WTC11 (cell line): ENCODE measurements at regions not wholly inside any gene's neighbourhood (a gene's known extent, or its start where the extent isn't known, plus 50 kb on each side); places are given as distances from the start of the nearest gene placed in this dataset.

ENCODE experiments used
- ATAC-seq: fragments of 200-7000 bp; cut with Tn5 transposase; 2 replicates; pipeline ENCODE4 v1.10.0; 2021; ENCODE audit warnings: mild to moderate bottlenecking, moderate library complexity
- CTCF ChIA-PET: fragments of 300-600 bp; sonication (Branson Sonifier 250); formaldehyde crosslinking; loops from one replicate; lab custom pipeline; 2021; ENCODE audit warnings: antibody characterized with exemption; lab: Charles Lee
- POLR2A ChIA-PET: fragments of 350-600 bp; sonication (Branson Sonifier 250); formaldehyde crosslinking; loops from one replicate; lab custom pipeline; 2021; ENCODE audit warnings: antibody characterized with exemption; lab: Charles Lee
- DNase-seq: peaks from one replicate; pipeline ENCODE4 v3.0.0; 2021; ENCODE audit warnings: low spot score
- H3K27ac Mint-ChIP-seq: 2 replicates; pipeline ENCODE4 v1.8.0; 2021; ENCODE audit warnings: mixed read lengths
- H3K27me3 Mint-ChIP-seq: 2 replicates; pipeline ENCODE4 v1.8.0; 2021; ENCODE audit warnings: low read depth, mild to moderate bottlenecking, moderate library complexity, mixed read lengths
- H3K36me3 Mint-ChIP-seq: 2 replicates; pipeline ENCODE4 v1.8.0; 2021; ENCODE audit warnings: mixed read lengths
- H3K4me1 Mint-ChIP-seq: 2 replicates; pipeline ENCODE4 v1.8.0; 2022; ENCODE audit warnings: mixed read lengths
- H3K4me3 Mint-ChIP-seq: 2 replicates; pipeline ENCODE4 v1.8.0; 2021; ENCODE audit warnings: mild to moderate bottlenecking, moderate library complexity, mixed read lengths
- H3K9me3 Mint-ChIP-seq: 2 replicates; pipeline ENCODE4 v1.8.0; 2021; ENCODE audit warnings: mixed read lengths
- CDX4 ChIP-seq: fragments of 250-450 bp; sonication (Bioruptor Pico); IDR thresholded peaks from 2 replicates; pipeline ENCODE4 v1.9.0; 2021; ENCODE audit warnings: moderate library complexity, mild to moderate bottlenecking, inconsistent platforms, borderline replicate concordance
- CREM ChIP-seq: sonication (generic); formaldehyde crosslinking; IDR thresholded peaks from 2 replicates; pipeline ENCODE4 v1.8.1; 2022; ENCODE audit warnings: mild to moderate bottlenecking, missing genetic modification reagents, moderate library complexity
- E2F5 ChIP-seq: sonication (generic); formaldehyde crosslinking; IDR thresholded peaks from 2 replicates; pipeline ENCODE4 v1.8.1; 2022; ENCODE audit warnings: mild to moderate bottlenecking, moderate library complexity, missing genetic modification reagents
- NFE2L1 ChIP-seq: sonication (generic); formaldehyde crosslinking; IDR thresholded peaks from 2 replicates; pipeline ENCODE4 v1.8.1; 2023; ENCODE audit warnings: missing genetic modification reagents
- ZNF423 ChIP-seq: fragments of 250-450 bp; sonication (Bioruptor Pico); IDR thresholded peaks from 2 replicates; pipeline ENCODE4 v2.1.2; 2022; ENCODE audit warnings: mild to moderate bottlenecking, moderate library complexity
- TF ChIP-seq, protein P1 (sequence below): fragments of 250-450 bp; sonication (Bioruptor Pico); IDR thresholded peaks from 2 replicates; pipeline ENCODE4 v1.9.0; 2021; ENCODE audit warnings: mild to moderate bottlenecking
- TF ChIP-seq, protein P2 (sequence below): sonication (generic); formaldehyde crosslinking; IDR thresholded peaks from 2 replicates; pipeline ENCODE4 v1.8.1; 2023; ENCODE audit warnings: mild to moderate bottlenecking, missing genetic modification reagents, moderate library complexity
- TF ChIP-seq, protein P3 (sequence below): fragments of 250-450 bp; sonication (Bioruptor Pico); IDR thresholded peaks from 2 replicates; pipeline ENCODE4 v1.8.0; 2021; ENCODE audit warnings: mild to moderate bottlenecking
- TF ChIP-seq, protein P4 (sequence below): sonication (generic); formaldehyde crosslinking; IDR thresholded peaks from 2 replicates; pipeline ENCODE4 v1.8.1; 2023; ENCODE audit warnings: mild to moderate bottlenecking, moderate library complexity, missing genetic modification reagents
- TF ChIP-seq, protein P5 (sequence below): sonication (generic); formaldehyde crosslinking; IDR thresholded peaks from 2 replicates; pipeline ENCODE4 v1.8.1; 2023; ENCODE audit warnings: mild to moderate bottlenecking, missing genetic modification reagents, moderate library complexity
- TF ChIP-seq, protein P6 (sequence below): sonication (generic); formaldehyde crosslinking; IDR thresholded peaks from 2 replicates; pipeline ENCODE4 v1.8.0; 2023; ENCODE audit warnings: missing genetic modification reagents, mild to moderate bottlenecking, borderline replicate concordance
- TF ChIP-seq, protein P7 (sequence below): sonication (generic); formaldehyde crosslinking; IDR thresholded peaks from 2 replicates; pipeline ENCODE4 v1.8.1; 2023; ENCODE audit warnings: mild to moderate bottlenecking, missing genetic modification reagents
- TF ChIP-seq, protein P8 (sequence below): fragments of 250-450 bp; sonication (Bioruptor Pico); IDR thresholded peaks from 2 replicates; pipeline ENCODE4 v1.9.0; 2021; ENCODE audit warnings: mild to moderate bottlenecking
- TF ChIP-seq, protein P9 (sequence below): sonication (generic); formaldehyde crosslinking; IDR thresholded peaks from 2 replicates; pipeline ENCODE4 v1.8.0; 2022; ENCODE audit warnings: mild to moderate bottlenecking, missing genetic modification reagents
- TF ChIP-seq, protein P10 (sequence below): sonication (generic); formaldehyde crosslinking; conservative IDR thresholded peaks from 2 replicates; pipeline ENCODE4 v1.8.1; 2023; ENCODE audit warnings: mild to moderate bottlenecking, low read depth, missing genetic modification reagents, moderate library complexity

- no peak overlapping the region for H3K27ac Mint-ChIP-seq
- ChIA-PET CTCF (no interaction called here), POLR2A (no interaction called here)
- peaks cover 9% of the 10 kb centered on the region for H3K9me3 Mint-ChIP-seq
- no peak overlapping the region for H3K4me3 Mint-ChIP-seq
- no peaks in the 10 kb centered on the region for H3K36me3 Mint-ChIP-seq
- H3K27me3 Mint-ChIP-seq, result peaks cover 7% of the 10 kb centered on the region
- ATAC-seq (no peak), DNase-seq (no peak)
- peaks cover 4% of the 10 kb centered on the region; the same call in 1 of the 2 replicates for H3K4me1 Mint-ChIP-seq
- TF ChIP-seq, protein P1, sequence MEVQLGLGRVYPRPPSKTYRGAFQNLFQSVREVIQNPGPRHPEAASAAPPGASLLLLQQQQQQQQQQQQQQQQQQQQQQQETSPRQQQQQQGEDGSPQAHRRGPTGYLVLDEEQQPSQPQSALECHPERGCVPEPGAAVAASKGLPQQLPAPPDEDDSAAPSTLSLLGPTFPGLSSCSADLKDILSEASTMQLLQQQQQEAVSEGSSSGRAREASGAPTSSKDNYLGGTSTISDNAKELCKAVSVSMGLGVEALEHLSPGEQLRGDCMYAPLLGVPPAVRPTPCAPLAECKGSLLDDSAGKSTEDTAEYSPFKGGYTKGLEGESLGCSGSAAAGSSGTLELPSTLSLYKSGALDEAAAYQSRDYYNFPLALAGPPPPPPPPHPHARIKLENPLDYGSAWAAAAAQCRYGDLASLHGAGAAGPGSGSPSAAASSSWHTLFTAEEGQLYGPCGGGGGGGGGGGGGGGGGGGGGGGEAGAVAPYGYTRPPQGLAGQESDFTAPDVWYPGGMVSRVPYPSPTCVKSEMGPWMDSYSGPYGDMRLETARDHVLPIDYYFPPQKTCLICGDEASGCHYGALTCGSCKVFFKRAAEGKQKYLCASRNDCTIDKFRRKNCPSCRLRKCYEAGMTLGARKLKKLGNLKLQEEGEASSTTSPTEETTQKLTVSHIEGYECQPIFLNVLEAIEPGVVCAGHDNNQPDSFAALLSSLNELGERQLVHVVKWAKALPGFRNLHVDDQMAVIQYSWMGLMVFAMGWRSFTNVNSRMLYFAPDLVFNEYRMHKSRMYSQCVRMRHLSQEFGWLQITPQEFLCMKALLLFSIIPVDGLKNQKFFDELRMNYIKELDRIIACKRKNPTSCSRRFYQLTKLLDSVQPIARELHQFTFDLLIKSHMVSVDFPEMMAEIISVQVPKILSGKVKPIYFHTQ (CRISPR knock-in tag), result no peak
- TF ChIP-seq ZNF423 (CRISPR knock-in tag) (no peak), CDX4 (CRISPR knock-in tag) (no peak), NFE2L1 (CRISPR knock-in tag) (no peak), CREM (CRISPR knock-in tag) (no peak), E2F5 (CRISPR knock-in tag) (no peak)
- TF ChIP-seq, protein P2, sequence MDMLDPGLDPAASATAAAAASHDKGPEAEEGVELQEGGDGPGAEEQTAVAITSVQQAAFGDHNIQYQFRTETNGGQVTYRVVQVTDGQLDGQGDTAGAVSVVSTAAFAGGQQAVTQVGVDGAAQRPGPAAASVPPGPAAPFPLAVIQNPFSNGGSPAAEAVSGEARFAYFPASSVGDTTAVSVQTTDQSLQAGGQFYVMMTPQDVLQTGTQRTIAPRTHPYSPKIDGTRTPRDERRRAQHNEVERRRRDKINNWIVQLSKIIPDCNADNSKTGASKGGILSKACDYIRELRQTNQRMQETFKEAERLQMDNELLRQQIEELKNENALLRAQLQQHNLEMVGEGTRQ (CRISPR knock-in tag), result no peak
- TF ChIP-seq, protein P3, sequence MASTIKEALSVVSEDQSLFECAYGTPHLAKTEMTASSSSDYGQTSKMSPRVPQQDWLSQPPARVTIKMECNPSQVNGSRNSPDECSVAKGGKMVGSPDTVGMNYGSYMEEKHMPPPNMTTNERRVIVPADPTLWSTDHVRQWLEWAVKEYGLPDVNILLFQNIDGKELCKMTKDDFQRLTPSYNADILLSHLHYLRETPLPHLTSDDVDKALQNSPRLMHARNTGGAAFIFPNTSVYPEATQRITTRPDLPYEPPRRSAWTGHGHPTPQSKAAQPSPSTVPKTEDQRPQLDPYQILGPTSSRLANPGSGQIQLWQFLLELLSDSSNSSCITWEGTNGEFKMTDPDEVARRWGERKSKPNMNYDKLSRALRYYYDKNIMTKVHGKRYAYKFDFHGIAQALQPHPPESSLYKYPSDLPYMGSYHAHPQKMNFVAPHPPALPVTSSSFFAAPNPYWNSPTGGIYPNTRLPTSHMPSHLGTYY (CRISPR knock-in tag), result no peak
- TF ChIP-seq, protein P4, sequence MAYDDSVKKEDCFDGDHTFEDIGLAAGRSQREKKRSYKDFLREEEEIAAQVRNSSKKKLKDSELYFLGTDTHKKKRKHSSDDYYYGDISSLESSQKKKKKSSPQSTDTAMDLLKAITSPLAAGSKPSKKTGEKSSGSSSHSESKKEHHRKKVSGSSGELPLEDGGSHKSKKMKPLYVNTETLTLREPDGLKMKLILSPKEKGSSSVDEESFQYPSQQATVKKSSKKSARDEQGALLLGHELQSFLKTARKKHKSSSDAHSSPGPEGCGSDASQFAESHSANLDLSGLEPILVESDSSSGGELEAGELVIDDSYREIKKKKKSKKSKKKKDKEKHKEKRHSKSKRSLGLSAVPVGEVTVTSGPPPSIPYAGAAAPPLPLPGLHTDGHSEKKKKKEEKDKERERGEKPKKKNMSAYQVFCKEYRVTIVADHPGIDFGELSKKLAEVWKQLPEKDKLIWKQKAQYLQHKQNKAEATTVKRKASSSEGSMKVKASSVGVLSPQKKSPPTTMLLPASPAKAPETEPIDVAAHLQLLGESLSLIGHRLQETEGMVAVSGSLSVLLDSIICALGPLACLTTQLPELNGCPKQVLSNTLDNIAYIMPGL (CRISPR knock-in tag), result no peak
- TF ChIP-seq, protein P5, sequence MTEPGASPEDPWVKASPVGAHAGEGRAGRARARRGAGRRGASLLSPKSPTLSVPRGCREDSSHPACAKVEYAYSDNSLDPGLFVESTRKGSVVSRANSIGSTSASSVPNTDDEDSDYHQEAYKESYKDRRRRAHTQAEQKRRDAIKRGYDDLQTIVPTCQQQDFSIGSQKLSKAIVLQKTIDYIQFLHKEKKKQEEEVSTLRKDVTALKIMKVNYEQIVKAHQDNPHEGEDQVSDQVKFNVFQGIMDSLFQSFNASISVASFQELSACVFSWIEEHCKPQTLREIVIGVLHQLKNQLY, result no peak
- TF ChIP-seq, protein P6, sequence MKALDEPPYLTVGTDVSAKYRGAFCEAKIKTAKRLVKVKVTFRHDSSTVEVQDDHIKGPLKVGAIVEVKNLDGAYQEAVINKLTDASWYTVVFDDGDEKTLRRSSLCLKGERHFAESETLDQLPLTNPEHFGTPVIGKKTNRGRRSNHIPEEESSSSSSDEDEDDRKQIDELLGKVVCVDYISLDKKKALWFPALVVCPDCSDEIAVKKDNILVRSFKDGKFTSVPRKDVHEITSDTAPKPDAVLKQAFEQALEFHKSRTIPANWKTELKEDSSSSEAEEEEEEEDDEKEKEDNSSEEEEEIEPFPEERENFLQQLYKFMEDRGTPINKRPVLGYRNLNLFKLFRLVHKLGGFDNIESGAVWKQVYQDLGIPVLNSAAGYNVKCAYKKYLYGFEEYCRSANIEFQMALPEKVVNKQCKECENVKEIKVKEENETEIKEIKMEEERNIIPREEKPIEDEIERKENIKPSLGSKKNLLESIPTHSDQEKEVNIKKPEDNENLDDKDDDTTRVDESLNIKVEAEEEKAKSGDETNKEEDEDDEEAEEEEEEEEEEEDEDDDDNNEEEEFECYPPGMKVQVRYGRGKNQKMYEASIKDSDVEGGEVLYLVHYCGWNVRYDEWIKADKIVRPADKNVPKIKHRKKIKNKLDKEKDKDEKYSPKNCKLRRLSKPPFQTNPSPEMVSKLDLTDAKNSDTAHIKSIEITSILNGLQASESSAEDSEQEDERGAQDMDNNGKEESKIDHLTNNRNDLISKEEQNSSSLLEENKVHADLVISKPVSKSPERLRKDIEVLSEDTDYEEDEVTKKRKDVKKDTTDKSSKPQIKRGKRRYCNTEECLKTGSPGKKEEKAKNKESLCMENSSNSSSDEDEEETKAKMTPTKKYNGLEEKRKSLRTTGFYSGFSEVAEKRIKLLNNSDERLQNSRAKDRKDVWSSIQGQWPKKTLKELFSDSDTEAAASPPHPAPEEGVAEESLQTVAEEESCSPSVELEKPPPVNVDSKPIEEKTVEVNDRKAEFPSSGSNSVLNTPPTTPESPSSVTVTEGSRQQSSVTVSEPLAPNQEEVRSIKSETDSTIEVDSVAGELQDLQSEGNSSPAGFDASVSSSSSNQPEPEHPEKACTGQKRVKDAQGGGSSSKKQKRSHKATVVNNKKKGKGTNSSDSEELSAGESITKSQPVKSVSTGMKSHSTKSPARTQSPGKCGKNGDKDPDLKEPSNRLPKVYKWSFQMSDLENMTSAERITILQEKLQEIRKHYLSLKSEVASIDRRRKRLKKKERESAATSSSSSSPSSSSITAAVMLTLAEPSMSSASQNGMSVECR (CRISPR knock-in tag), result no peak
- TF ChIP-seq, protein P7, sequence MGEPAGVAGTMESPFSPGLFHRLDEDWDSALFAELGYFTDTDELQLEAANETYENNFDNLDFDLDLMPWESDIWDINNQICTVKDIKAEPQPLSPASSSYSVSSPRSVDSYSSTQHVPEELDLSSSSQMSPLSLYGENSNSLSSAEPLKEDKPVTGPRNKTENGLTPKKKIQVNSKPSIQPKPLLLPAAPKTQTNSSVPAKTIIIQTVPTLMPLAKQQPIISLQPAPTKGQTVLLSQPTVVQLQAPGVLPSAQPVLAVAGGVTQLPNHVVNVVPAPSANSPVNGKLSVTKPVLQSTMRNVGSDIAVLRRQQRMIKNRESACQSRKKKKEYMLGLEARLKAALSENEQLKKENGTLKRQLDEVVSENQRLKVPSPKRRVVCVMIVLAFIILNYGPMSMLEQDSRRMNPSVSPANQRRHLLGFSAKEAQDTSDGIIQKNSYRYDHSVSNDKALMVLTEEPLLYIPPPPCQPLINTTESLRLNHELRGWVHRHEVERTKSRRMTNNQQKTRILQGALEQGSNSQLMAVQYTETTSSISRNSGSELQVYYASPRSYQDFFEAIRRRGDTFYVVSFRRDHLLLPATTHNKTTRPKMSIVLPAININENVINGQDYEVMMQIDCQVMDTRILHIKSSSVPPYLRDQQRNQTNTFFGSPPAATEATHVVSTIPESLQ (CRISPR knock-in tag), result no peak
- TF ChIP-seq, protein P8, sequence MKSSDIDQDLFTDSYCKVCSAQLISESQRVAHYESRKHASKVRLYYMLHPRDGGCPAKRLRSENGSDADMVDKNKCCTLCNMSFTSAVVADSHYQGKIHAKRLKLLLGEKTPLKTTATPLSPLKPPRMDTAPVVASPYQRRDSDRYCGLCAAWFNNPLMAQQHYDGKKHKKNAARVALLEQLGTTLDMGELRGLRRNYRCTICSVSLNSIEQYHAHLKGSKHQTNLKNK (CRISPR knock-in tag), result no peak
- TF ChIP-seq, protein P9, sequence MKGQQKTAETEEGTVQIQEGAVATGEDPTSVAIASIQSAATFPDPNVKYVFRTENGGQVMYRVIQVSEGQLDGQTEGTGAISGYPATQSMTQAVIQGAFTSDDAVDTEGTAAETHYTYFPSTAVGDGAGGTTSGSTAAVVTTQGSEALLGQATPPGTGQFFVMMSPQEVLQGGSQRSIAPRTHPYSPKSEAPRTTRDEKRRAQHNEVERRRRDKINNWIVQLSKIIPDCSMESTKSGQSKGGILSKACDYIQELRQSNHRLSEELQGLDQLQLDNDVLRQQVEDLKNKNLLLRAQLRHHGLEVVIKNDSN, result no peak
- TF ChIP-seq, protein P10, sequence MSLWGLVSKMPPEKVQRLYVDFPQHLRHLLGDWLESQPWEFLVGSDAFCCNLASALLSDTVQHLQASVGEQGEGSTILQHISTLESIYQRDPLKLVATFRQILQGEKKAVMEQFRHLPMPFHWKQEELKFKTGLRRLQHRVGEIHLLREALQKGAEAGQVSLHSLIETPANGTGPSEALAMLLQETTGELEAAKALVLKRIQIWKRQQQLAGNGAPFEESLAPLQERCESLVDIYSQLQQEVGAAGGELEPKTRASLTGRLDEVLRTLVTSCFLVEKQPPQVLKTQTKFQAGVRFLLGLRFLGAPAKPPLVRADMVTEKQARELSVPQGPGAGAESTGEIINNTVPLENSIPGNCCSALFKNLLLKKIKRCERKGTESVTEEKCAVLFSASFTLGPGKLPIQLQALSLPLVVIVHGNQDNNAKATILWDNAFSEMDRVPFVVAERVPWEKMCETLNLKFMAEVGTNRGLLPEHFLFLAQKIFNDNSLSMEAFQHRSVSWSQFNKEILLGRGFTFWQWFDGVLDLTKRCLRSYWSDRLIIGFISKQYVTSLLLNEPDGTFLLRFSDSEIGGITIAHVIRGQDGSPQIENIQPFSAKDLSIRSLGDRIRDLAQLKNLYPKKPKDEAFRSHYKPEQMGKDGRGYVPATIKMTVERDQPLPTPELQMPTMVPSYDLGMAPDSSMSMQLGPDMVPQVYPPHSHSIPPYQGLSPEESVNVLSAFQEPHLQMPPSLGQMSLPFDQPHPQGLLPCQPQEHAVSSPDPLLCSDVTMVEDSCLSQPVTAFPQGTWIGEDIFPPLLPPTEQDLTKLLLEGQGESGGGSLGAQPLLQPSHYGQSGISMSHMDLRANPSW (CRISPR knock-in tag), result no peak
Observed at GRCh38 chr3:194983121-194983520, 287.8 kb downstream of the XXYLT1 start.
